LHCN-M2 (cell line): ENCODE measurements at regions not wholly inside any gene's neighbourhood (a gene's known extent, or its start where the extent isn't known, plus 50 kb on each side); places are given as distances from the start of the nearest gene placed in this dataset.
"Not testable (repeated sequence)": the region's sequence is repeated elsewhere in the genome, so short reads cannot be mapped to it uniquely, and the experiment has no call there.

Experiments used
- DNase-seq: peaks from one replicate; pipeline ENCODE4 v3.0.0-alpha.2; 2012; ENCODE audit warnings: low read depth

DNA sequence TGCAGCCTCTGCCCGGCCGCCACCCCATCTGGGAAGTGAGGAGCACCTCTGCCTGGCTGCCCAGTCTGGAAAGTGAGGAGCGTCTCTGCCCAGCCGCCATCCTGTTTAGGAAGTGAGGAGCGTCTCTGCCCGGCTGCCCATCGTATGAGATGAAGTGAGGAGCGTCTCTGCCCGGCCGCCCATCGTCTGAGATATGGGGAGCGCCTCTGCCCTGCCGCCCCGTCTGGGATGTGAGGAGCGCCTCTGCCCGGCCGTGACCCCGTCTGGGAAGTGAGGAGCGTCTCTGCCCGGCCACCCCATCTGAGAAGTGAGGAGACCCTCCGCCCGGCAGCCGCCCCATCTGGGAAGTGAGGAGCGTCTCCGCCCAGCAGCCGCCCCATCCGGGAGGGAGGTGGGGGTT, 1069.5 kb upstream of the EPHA6 start:
- DNase-seq, result not testable (repeated sequence)

- DNase-seq, result no peak
Observed at GRCh38 chr3:95750097-95750496, 1064.3 kb upstream of the EPHA6 start.

- DNase-seq, result no peak
Observed at GRCh38 chr3:95751509-95751908, 1062.9 kb upstream of the EPHA6 start.

DNA sequence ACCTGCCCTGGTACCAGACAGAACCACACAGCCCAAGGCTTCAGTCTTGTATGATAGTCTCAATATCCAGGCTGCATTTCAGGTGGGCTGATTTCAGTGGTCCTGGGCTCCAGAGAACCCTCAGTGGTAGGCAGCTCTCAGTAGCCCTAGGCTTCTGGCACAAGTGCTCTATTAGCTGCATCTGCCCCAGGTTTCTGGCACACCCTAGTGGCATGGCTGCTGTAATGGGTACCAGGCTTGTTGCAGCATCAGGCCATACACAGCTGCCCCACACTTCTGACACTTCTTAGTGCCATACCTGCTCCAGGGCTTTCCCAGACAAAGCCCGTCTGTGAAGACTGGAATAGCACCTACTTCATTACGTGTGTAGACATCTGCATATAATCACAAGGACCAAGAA, 1062.2 kb upstream of the EPHA6 start:
- DNase-seq, result no peak

- no peak for DNase-seq
Observed at GRCh38 chr3:95758707-95759106, 1055.7 kb upstream of the EPHA6 start.

- no peak for DNase-seq
Observed at GRCh38 chr3:95759614-95760301, 1054.6 kb upstream of the EPHA6 start.

- DNase-seq, result no peak
Observed at GRCh38 chr3:95775486-95776094, 1038.8 kb upstream of the EPHA6 start.

GRCh38 chr3:95781598-95781997, 1032.8 kb upstream of the EPHA6 start:
- no peak for DNase-seq

GRCh38 chr3:95789111-95789510, 1025.3 kb upstream of the EPHA6 start:
- DNase-seq, result no peak

- no peak for DNase-seq
Observed at GRCh38 chr3:95797081-95797480, 1017.3 kb upstream of the EPHA6 start.

- no peak for DNase-seq
Observed at GRCh38 chr3:95798628-95799027, 1015.8 kb upstream of the EPHA6 start.

GRCh38 chr3:95810462-95810861, 1003.9 kb upstream of the EPHA6 start:
- no peak for DNase-seq

GRCh38 chr3:95813244-95813643, 1001.1 kb upstream of the EPHA6 start:
- DNase-seq, result no peak

GRCh38 chr3:95815828-95816227, 998.6 kb upstream of the EPHA6 start:
- DNase-seq, result no peak

GRCh38 chr3:95826419-95826818, 988.0 kb upstream of the EPHA6 start:
- no peak for DNase-seq

GRCh38 chr3:95832146-95832545, 982.2 kb upstream of the EPHA6 start:
- no peak for DNase-seq

DNA sequence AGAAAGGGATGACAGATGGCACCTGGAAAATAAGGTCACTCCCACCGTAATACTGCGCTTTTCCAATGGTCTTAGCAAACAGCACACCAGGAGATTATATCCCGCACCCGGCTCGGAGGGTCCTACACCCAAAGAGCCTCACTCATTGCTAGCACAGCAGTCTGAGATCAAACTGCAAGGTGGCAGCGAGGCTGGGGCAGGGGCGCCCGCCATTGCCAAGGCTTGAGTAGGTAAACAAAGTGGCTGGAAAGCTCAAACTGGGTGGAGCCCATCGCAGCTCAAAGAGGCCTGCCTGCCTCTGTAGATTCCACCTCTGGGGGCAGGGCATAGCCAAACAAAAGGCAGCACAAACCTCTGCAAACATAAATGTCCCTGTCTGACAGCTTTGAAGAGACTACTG, 953.8 kb upstream of the EPHA6 start:
- not testable (repeated sequence) for DNase-seq

- DNase-seq, result no peak
Observed at GRCh38 chr3:95883801-95884200, 930.6 kb upstream of the EPHA6 start.

- no peak for DNase-seq
Observed at GRCh38 chr3:95886616-95887015, 927.8 kb upstream of the EPHA6 start.

DNA sequence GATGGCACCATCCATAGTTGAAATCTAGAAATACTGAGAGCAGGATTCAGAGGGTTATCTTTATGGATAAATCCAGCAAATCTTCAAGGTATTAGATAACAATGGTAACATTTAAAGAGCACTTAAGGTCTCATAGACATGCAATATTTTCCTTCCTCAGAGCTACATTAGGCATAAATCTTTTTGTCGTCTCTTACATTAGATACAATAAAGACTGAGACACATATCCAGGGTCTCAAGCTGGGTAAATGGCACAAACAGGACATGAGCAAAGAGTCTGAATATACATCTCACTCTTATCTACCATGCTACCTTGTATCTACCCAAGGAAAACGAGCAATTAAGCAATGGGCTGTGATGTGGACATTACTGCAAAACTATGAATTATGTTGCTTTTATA, 927.3 kb upstream of the EPHA6 start:
- no peak for DNase-seq

- DNase-seq, result no peak
Observed at GRCh38 chr3:95894820-95895219, 919.6 kb upstream of the EPHA6 start.

GRCh38 chr3:95899494-95899893, 914.9 kb upstream of the EPHA6 start:
- no peak for DNase-seq

- no peak for DNase-seq
Observed at GRCh38 chr3:95899911-95900310, 914.5 kb upstream of the EPHA6 start.

DNA sequence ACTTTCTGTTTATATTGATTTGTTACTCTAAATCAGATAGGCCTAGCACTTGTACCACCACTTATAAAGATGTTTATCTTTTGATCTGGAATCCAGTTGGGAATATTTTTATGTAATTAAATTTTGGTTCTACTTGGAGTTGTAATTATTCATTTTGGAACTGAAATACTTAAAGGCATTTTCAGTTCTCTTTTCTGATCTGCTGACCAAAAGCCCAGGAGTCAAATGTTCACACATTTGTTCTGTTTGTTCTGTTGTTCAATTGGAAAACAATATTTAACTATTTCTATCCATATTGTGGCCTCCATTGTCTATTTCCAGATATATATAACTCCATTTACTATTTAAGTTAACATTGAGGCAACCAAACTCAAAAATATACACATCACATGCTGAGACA, 912.4 kb upstream of the EPHA6 start:
- DNase-seq, result no peak
